SKM-1 (cell line): ENCODE measurements at regions not wholly inside any gene's neighbourhood (a gene's known extent, or its start where the extent isn't known, plus 50 kb on each side); places are given as distances from the start of the nearest gene placed in this dataset.
"Not testable (repeated sequence)": the region's sequence is repeated elsewhere in the genome, so short reads cannot be mapped to it uniquely, and the experiment has no call there.

Experiments
- DNase-seq: peaks from one replicate; lab custom pipeline; 2025; ENCODE audit not compliant: unreplicated experiment; lab: John Stamatoyannopoulos, UW

DNA sequence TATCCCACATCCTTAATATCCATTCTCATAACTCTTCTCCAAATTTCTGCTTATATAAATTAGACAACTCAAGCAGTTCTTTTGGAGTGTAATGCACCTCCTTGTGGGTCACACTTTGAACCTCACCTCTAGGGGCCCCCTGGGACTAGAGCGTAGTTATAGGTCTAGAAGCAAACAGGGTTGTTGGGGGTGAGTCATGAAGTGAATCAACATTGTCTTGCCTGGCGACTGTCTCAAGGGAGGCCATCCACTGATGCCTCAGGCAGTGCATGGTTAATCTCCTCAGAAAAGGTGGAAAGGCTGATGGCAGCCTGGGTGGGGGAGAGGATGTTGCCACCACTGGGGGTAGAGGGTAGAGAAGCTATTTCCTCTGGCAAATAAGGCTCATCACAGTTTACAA, 129.1 kb downstream of the TNFRSF21 start:
- DNase-seq, result no peak

DNA sequence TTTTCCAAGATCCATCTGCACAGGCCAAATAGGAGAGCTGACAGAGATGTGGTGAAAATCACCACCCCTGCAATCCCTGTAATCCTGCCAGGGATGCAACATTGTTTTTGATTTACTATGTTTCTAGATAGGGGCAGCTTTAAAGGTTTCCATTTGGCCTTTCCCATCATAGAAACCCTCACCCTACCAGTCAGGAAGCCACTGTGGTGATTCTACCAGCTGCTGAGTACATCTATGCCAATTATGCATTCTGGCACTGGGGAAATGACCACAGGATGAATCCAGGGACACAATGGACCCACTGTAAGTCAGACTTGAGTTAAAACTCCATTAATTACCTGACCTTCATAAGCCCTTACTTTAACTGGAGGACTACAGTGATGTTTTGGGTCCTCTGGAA, 130.4 kb downstream of the TNFRSF21 start:
- DNase-seq, result no peak

DNA sequence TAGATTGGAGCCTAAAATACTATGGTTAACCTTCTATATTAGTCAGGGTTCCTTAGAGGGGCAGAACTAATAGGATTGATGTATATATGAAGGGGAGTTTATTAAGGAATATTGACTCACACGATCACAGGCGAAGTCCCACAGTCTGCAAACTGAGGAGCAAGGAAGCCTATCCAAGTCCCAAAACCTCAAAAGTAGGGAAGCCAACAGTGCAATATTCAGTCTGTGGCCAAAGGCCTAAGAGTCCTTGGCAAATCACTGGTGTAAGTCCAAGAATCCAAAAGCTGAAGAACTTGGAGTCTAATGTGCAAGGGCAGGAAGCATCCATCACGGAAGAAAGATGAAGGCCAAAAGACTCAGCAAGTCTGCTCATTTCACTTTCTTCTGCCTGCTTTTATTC, 133.5 kb upstream of the ADGRF1 start:
- DNase-seq, result no peak

DNA sequence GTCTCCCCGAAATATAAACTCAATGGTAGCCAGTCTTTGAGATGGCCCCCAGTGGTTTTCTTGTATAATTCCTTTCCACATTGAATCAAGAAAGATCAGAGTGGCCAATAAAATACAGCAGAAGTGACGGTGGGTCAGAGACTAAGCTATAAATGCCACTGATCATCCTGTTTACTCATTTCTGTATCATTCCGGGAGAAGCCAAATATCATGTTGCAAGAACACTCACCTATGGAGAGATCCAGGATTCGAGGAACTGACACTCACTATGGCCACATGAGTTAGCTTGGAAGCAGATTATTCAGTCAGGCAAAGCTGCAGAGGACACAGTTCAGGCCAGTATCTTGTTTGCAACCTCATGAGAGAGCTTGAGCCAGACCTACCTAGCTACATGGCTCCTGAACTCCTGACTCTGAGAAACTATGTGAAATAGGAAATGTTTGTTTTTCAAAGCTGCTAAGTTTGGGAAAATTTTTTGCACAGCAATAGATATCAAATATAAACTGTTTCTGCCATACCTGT, 132.4 kb upstream of the ADGRF1 start:
- DNase-seq, result no peak

DNA sequence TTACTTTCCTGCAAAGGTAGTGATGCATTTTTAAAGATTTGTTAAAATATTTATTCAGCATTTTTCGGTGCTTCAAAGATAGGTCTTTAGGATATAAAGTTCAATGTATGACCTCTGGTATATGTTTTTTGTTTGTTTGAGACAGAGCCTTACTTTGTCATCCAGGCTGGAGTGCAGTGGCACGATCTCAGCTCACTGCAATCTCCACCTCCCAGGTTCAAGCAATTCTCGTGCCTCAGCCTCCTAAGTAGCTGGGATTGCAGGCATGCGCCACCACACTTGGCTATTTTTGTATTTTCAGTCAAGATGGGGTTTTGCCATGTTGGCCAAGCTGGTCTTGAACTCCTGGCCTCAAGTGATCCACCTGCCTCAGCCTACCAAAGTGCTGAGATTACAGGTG, 131.9 kb upstream of the ADGRF1 start:
- DNase-seq, result not testable (repeated sequence)

DNA sequence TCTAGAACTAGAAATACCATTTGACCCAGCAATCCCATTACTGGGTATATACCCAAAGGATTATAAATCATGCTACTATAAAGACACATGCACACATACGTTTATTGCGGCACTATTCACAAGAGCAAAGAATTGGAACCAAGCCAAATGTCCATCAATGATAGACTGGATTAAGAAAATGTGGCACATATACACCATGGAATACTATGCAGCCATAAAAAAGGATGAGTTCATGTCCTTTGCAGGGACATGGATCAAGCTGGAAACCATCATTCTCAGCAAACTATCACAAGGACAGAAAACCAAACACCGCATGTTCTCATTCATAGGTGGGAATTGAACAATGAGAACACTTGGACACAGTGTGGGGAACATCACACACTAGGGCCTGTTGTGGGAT, 131.0 kb upstream of the ADGRF1 start:
- DNase-seq, result not testable (repeated sequence)

DNA sequence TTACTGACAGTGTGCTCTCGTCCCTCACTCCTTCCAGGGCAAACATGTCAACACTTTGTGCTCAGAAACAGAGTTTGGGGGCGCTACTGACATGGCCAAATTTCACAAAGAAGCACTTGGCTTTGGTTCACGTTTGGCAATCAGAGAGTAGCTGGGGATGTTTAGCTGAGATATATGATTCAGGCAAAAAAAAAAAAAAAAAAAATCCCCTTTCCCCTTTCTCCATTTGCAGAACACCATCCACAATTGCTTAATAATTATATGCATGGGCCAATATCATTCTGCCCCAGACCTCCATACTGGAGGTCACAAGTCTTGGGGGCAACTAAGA, 128.4 kb upstream of the ADGRF1 start:
- no peak for DNase-seq

DNA sequence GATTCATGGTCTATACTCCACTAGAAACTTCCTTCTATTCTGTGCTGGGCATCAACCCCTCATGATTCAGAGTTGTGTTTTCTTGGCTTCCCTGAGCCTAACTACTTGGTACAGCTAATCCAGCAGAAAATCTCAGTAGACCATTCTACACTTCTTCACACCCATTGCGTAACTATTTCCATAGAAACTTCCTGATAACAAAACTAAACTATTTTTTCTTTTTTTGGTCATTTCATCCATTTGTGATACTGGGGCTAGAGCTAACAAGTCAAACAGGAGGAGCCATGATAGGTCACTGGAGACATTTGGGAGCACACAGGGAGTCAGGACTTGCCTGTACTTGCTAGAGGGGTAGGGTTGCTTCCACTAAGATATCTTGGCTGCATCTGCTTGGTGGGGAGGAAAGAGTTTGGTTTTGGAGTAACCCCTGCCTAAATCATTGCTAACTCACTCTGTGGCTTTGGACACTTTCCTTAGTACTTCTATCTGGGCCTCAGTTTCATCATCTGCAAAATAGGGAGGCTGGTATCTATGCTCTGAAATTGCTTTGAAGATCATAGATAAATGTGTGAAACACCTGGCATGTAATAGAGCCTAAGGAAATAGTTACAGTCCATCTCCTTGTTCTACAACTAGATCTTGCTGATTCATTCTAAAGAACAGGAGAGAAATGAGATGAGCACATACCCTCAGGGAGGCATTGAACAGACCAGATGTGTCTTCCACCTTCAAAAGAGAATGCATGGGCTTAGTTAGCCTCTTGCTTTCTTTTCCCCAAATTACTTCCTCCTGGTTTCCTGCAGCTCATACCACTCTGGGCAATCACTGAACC, 127.9 kb upstream of the ADGRF1 start:
- DNase-seq, result no peak

DNA sequence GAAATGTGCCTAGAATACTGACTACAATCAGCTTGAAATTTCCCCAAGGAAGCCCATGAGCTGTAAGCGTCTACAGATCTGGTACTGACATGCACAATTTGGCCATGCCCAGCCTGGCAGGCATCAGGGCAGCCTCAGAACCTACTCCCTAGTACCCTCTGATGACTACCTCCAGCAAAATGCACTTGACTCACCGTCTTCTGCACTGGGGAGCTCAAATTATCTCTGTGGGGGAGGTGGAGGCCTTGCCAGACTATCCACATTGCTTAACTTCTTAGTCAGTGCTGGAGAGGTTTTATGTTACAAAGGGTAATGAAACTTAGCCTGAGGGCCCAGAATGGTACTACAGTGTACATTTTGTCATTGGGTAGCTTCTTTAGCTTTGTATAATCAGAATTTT, 126.0 kb upstream of the ADGRF1 start:
- peak; percentile 52 for DNase-seq

DNA sequence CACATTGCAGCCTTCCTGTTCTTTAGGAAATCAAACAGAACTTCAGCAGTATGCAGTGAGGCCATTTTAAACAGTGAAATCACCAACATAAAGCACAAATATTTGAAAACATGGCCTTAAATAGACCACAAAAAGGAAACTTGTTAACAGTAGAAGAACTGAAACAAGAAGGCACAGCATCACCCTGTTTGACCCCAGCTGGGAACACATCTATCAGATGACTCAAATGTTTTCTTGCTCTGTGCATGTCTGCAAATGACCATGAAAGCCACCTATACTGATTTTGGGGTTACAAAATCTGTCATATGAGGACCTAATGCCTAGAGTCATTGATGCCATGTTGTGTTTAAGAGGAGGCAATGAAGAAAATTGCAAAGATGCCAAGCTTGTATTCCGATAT, 123.8 kb upstream of the ADGRF1 start:
- no peak for DNase-seq

DNA sequence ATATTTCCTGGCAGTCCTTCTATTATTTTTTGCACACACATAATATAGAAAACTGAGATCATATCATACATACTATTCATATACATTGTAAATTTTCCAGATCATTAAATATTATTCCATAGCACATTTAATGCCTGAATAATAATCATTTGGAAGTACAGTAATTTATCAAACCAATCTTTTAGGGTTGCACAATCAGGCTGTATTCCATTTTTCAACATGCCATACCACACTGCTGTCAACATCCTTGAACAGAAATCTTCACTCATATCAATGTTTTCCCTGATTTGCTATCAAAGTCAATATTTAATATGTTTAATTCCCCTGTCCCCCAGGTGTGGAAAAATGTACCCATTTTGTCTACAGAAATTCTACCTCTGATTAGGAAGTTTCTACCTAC, 122.7 kb upstream of the ADGRF1 start:
- DNase-seq, result no peak

DNA sequence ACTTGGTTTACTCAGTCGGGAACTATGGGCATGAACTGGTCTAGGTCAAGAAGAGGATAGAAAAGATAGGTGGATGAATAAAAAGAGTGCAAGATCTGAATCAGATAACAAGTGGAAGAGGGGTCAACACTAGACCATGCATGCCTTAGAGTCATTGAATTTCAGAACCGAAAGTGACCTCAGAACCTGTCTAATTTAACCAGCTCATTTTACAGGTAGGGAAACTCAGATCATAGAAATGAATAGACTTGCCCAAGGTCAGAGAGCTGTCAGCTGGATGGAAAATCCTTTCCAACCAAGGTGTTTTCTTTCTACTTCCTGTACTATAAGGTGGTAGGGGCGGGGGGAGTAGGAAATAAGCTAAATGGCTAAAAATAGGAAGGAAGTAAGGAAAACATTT, 121.4 kb upstream of the ADGRF1 start:
- DNase-seq, result no peak

DNA sequence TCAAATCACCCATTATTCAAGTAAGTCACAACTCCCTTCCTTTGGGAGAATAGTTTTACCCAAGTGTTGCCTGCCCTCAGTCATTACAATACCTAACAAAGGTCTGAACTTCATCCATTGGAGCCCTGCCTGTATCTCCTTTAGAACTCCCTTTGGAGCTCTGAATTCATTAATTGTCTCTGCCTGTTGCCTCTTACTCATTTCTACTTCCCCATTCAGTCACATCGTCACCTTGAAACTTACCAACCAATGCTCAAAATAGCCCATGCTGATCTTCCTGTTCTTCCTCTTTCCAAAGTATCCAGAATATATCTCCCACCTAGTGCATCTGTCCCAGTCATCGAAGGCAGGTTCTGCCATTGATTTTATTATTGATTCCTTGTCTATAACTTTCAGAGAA, 120.7 kb upstream of the ADGRF1 start:
- DNase-seq, result peak; percentile 80

DNA sequence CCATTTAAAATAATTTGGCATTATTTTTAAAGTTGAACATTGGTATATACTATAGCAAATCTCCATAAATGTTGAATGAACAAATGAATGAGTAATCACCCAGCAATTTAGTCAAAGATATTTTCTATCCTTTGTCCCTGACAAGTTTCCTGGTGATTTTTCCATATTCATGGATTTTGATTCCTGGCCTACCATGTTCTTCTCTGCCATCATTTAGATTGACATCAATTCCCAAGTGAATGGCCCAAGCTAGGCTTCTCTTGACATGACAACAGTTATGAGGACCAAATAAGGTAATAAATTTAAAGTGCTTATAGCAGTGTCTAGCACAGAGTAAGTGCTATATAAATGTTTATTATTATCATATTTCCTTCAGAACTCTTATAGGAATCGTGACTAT, 120.1 kb upstream of the ADGRF1 start:
- no peak for DNase-seq

DNA sequence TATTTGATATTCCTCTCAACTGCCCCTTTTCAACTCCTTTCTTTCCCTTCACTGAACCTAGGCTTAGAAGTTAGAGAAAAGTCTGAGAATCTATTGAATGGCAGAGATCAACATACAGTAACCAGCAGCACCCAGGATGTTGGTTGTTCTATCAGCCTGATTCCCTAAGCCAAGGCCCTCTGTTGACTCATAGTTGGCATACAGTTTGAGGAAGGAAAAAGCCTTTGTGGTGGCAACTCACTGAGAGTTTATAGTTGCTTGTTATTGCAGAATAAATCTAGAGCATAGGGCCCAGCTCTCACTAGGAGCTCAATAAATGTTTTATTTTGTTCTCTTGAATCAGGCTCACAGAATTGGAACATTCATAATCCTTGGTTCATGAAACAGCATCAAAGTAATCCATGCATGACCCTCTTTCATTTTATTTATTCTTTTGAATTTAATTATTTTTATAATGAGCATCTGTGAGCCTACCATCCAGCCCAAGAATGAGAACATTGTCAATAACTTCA, 119.1 kb upstream of the ADGRF1 start:
- peak; percentile 96 for DNase-seq

DNA sequence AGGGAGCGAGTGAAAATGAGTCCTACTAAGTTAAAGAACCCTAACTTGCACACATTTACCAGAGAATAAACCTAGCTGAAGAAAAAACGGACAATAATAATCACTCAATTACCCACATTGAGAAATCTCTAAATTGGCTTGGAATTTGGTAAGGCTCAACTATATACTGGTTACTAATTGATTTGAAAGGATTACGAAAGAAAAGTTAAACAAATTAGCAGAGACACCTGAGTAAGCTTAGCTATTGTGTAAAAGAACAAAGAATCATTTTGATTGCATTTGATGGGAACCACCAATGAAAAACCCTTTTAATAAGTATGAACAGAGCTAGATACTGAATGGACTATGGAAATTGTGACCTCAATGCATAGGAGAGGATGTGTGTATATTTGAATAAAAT, 118.6 kb upstream of the ADGRF1 start:
- DNase-seq, result no peak

DNA sequence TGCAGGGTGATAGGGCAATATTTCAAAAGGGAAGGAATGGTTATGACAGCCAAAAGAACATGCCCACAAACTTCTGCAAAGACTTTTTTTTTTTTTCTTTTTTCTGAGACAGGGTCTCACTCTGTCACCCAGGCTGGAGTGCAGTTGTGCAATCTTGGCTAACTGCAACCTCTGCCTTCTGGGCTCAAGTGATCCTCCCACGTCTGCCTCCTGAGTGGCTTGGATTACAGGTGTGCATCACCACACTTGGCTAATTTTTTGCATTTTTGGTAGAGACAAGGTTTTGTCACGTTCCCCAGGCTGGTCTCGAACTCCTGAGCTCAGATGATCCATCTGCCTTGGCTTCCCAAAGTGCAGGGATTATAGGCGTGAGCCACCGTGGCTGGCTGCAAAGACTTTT, 117.6 kb upstream of the ADGRF1 start:
- DNase-seq, result peak; percentile 47

DNA sequence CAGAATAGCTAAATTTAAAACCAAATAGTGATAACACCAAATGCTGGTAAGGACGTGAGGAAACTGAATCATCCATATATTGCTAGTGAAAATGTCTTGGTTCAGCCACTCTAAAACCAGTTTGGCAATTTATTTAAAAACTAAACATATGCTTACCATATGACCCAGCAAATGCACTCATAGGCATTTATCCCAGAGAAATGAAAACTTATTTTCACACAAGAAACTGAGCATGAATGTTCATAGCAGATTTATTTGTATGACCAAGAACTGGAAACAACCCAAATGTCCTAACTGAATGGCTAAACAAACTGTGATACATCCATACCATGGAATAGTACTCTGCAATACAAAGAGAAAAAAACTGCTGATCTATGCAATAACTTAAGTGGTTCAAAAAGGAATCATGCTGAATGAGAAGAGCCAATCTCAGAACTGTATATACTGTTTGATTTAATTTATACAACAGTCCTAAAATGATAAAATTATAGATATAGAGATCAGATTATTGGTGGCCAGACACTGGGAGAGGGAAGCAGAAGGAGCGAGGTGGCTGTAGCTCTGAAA, 115.6 kb upstream of the ADGRF1 start:
- no peak for DNase-seq

DNA sequence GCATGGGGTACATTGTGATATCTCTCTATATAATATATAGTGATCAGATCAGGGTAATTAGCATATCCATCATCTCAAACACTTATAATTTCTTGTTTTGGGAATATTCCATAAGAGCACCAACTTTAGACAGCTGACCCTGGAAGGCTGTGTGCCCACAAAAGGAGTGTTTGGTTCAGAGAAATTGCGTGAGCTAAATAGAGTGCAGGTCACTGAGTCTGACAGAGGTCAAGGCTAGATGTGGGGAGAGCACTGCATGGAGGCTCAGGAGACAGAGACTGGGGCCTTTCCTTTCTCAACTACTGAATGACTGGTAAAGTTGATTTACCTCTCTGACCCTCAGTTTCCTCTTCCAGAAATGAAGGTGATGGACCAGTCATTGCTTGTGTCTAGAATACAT, 114.9 kb upstream of the ADGRF1 start:
- no peak for DNase-seq

DNA sequence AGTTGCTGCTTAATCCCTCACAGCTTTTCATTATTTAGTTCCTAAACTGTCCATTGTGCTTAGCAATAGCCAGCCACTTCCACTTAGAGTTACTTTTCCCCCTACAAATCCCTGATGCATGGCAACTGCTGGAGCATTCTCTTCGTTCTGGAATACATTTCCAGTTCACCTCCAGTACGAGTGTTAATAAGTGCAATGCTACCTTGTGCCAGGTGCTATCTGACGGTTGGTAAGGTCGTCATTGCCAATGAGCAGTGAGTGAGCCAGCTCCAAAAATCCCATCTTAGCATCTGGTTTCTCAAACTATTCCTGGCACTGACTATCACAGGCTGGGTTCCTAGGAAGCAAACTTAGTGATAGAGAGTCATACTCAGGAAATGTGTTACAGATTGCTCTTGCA, 114.1 kb upstream of the ADGRF1 start:
- DNase-seq, result no peak

DNA sequence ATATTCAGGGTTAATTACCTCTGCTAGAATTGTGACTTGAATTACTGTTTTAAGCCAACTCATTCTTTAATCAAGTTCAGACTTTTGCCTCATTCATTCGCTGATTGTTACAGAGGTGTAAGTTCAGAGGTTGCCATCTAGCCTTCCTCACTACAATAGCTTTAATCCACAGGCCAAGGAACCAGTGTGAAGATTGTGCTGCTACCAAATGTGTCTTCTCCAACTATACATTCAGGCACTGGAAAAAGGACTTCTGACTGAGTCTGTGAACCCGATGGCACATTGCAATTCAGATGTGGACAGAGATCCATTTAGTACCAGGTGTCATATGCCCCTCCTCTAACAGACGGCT, 111.2 kb upstream of the ADGRF1 start:
- no peak for DNase-seq

DNA sequence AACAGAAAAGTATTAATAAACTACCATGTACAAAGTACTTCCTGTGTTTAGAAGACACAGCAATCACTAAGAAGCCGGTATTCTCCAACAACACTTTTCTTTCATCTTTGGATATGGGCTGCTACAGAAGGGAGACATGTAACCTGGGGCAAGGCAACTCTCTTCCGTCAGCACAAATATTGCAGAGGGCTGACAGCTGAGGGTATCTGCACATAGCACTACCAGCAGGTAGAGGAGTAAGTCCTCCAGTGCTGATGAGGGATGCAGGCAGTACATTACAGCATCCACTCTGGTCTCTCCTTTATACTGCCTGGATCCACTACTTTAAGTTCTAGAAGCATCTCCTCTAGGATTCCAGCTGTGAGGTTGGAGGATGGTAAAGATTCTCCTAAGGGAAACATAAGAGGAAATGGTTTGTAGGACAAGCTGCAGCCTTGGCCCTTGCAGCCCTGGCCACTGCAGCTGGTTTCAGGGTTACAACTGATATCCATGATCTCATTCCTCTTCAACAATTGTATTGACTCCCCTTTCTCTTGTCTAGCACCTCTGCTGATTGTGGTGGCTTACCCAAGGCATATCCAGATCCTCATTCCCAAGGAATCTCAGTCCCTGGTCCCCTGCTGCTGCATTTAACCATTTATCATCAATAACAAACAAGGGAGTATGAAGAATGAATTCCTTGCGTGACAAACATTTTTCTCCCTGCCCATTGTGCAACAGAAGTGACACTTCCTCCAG, 110.7 kb upstream of the ADGRF1 start:
- DNase-seq, result no peak
